ENCODE measurements at regions not wholly inside any gene's neighbourhood (a gene's known extent, or its start where the extent isn't known, plus 50 kb on each side); places are given as distances from the start of the nearest gene placed in this dataset.

GRCh38 chr21:35470522-35470921 lies 421.4 kb upstream of the RUNX1 start:
- Histone ChIP-seq H3K4me2 (ENCODE audit: low read depth, low read length) (no peak overlapping the region), H3K36me3 (replicated peaks in 1 of 2; ENCODE audit: control insufficient read depth in 1 of 2, insufficient read depth in 2 of 2, low read length in 2 of 2) (no peaks in the 10 kb centered on the region), H3K27me3 (ENCODE audit: control insufficient read depth in 1 of 2, insufficient read depth in 2 of 2, low read length in 2 of 2) (no peaks in the 10 kb centered on the region), H4K20me1 (ENCODE audit: insufficient read depth, low read length) (no peaks in the 10 kb centered on the region), H2AFZ (ENCODE audit: low read length) (no peak overlapping the region), H3K9me3 (ENCODE audit: low read length) (no peaks in the 10 kb centered on the region), H3K79me2 (ENCODE audit: insufficient read depth, low read length) (no peaks in the 10 kb centered on the region), H3K27ac (ENCODE audit: extremely low read length, insufficient read depth, low read length) (no peak overlapping the region), H3K4me1 (ENCODE audit: insufficient read depth, low read length) (no peaks in the 10 kb centered on the region), H3K9ac (ENCODE audit: insufficient read depth, low read depth, low read length) (no peak overlapping the region), H3K4me3 (replicated peaks in 1 of 3; ENCODE audit: insufficient read depth in 1 of 3, low read depth in 2 of 3, low read length in 3 of 3) (no peak overlapping the region)
- ChIA-PET POLR2A (no interaction called here), CTCF (ENCODE audit: low intra/inter-chr PET ratio, low total read pairs) (no interaction called here)
- in situ Hi-C loops (cut with HindIII; ENCODE audit: extremely low pct_ligation_motif_present, low pct_unique_long_range_greater_than_20kb): no loop called here
- ATAC-seq (no peak), DNase-seq (ENCODE audit: low spot score) (no peak), FAIRE-seq (no peak)
- no TSS peak for BruUV-seq (replicated peaks)
- TF ChIP-seq KDM1A (CRISPR knock-in tag; IDR thresholded peaks at IDR 0.05) (no peak), BORCS8-MEF2B (CRISPR knock-in tag; IDR thresholded peaks at IDR 0.05) (no peak), NBN (conservative IDR thresholded peaks at IDR 0.05) (no peak), FOXM1 (CRISPR knock-in tag; IDR thresholded peaks at IDR 0.05) (no peak), MAFF (IDR thresholded peaks at IDR 0.05; ENCODE audit: low read depth, low read length) (no peak), ZNF709 (CRISPR knock-in tag; IDR thresholded peaks at IDR 0.05) (no peak)
- WGBS (ENCODE audit: low lambda C conversion rate): 41% methylated on average over 5 of the region's 5 CpGs
- intact Hi-C loops (cut with micrococcal nuclease; ENCODE audit: unreplicated experiment): no loop called here

- no peak overlapping the region for H3K9ac ChIP-seq (ENCODE audit: insufficient read depth, low read depth, low read length)
- H3K4me3 ChIP-seq (replicated peaks in 1 of 3; ENCODE audit: insufficient read depth in 1 of 3, low read depth in 2 of 3, low read length in 3 of 3): no peak overlapping the region
- H3K4me1 ChIP-seq (ENCODE audit: insufficient read depth, low read length): no peaks in the 10 kb centered on the region
- H2AFZ ChIP-seq (ENCODE audit: low read length): no peak overlapping the region
- intact Hi-C loops (cut with micrococcal nuclease; ENCODE audit: unreplicated experiment) (no loop called here), in situ Hi-C loops (cut with HindIII; ENCODE audit: extremely low pct_ligation_motif_present, low pct_unique_long_range_greater_than_20kb) (no loop called here)
- POLR2A ChIA-PET: no interaction called here
- H3K4me2 ChIP-seq (ENCODE audit: low read depth, low read length): no peak overlapping the region
- BruUV-seq (replicated peaks): no TSS peak
- WGBS (ENCODE audit: low lambda C conversion rate): 94% methylated on average over 1 of the region's 1 CpG
- no peaks in the 10 kb centered on the region for H4K20me1 ChIP-seq (ENCODE audit: insufficient read depth, low read length)
- H3K27ac ChIP-seq (ENCODE audit: extremely low read length, insufficient read depth, low read length): no peak overlapping the region
- H3K36me3 ChIP-seq (replicated peaks in 1 of 2; ENCODE audit: control insufficient read depth in 1 of 2, insufficient read depth in 2 of 2, low read length in 2 of 2): no peaks in the 10 kb centered on the region
- H3K79me2 ChIP-seq (ENCODE audit: insufficient read depth, low read length): no peaks in the 10 kb centered on the region
- CTCF ChIA-PET (ENCODE audit: low intra/inter-chr PET ratio, low total read pairs): no interaction called here
- no peaks in the 10 kb centered on the region for H3K27me3 ChIP-seq (ENCODE audit: control insufficient read depth in 1 of 2, insufficient read depth in 2 of 2, low read length in 2 of 2)
- DNase-seq (ENCODE audit: low spot score) (no peak), ATAC-seq (no peak), FAIRE-seq (no peak)
- H3K9me3 ChIP-seq (ENCODE audit: low read length): no peaks in the 10 kb centered on the region
- TF ChIP-seq NCOA1 (CRISPR knock-in tag; IDR thresholded peaks at IDR 0.05) (no peak), ZNF382 (CRISPR knock-in tag; IDR thresholded peaks at IDR 0.05; ENCODE audit: borderline replicate concordance) (no peak), SAFB2 (CRISPR knock-in tag; IDR thresholded peaks at IDR 0.05; ENCODE audit: borderline replicate concordance, low read depth) (no peak), HOXA3 (CRISPR knock-in tag; IDR thresholded peaks at IDR 0.05) (no peak), HNRNPL (IDR thresholded peaks at IDR 0.05; ENCODE audit: low read depth, low read length) (no peak), RXRB (CRISPR knock-in tag; IDR thresholded peaks at IDR 0.05; ENCODE audit: borderline replicate concordance) (no peak), MAFG (CRISPR knock-in tag; IDR thresholded peaks at IDR 0.05) (no peak), AFF4 (CRISPR knock-in tag; IDR thresholded peaks at IDR 0.05) (no peak), IRF1 (CRISPR knock-in tag; IDR thresholded peaks at IDR 0.05; ENCODE audit: low read depth) (no peak), CHD2 (IDR thresholded peaks at IDR 0.05; ENCODE audit: low read depth, low read length) (no peak)
Measured at GRCh38 chr21:35469498-35469897, 420.4 kb upstream of the RUNX1 start.

Data from HepG2 (cell line).